ENCODE measurements at regions not wholly inside any gene's neighbourhood (a gene's known extent, or its start where the extent isn't known, plus 50 kb on each side); places are given as distances from the start of the nearest gene placed in this dataset.

DNA sequence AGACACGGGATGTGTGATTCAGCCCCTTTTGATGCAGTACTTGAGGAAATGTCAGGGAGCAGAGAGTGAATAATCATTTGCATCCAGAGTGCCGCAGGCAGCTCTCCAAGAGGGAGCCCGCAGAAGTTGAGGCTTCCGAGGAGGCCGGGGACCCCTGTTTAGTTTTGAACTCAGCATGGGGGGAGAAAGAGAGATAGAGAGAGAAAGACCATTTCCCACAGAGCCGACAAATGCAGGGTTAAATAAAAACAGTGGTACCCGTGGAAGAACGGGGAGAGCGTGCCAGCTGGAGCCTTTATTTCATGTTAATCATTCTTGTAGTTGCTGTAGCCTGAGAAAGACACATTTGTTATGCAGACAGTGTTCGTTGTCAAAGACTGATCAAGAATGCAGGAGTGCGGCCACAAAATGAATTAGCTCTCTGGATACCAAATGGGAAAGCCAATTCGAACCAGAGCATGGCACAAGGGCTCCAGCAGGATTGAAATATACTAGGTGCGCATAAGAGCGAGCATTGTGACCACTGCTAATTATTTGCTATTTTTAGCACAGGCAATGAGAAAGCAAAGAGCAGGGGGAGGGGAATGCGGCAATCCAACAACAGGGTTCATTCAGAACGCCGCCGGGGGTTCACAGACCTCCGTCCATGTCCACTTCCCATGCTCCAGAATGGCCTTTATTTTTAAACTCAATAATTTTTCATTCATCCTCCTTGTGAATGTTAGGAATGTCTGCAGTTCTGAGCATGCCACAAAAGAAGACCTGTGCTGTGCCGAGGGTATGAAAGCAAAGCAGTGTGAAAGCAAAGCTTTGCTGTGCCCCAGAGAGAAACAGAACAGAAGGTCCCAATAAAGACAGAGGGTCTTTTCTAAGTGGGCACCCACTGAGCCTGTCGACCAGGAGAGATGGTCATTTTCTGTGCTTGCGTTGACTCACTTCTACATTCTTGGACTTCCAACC is 243.9 kb upstream of the VCX3A start:
- no peak for DNase-seq

DNA sequence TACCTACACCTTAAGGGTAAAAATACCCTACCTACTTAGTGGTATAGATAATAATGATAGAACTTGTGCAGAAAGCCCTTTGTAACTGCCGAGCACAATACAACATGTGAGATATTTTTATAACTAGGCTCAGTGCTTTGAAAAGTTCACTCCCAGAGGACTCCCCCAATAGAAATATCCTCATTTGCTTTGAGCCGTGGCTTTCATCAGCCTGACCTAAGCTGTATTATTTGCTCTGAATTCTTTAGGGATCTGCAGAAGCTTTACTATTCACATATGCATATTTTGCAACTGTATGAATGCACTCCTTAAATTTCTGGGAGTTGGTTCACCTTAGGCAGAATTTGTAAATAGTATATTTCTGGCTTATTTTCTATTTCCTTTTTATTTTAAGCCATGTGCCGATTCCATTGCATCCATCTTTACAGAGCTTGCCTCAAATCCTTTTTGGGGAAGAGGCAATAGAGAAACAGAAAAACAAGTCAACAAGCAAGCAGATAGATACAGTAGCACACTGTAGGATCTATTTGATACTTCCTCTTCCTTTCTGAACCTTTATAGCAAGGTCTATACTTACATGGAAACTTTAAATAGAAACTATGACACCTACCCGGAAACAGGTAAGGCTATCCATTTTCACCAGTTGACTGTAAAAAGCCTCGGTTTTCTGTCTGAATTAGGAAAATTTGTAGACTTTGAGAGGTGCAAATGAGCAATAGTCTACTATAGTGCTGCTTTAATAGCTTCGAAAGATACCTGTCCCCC is 242.5 kb upstream of the VCX3A start:
- no peak for DNase-seq

DNA sequence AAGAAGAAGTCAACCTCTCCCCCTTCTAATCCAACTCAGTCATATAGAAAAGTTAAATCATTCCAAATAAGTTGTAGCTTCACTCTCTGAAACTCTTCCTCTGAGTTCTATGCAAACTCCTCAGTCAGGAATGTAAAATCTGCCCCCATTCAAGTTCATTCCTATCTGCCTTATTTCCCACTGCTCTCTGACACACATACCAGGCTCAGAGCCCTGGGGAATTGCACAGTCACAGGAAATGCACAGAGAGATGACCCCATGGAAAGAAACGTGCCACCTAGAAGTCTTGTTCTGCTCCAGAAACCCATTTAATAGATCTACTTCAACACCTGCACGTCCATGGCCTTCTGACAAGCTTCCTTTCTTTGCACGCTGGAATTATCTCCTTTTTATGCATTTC is 236.0 kb upstream of the VCX3A start:
- no peak for DNase-seq

DNA sequence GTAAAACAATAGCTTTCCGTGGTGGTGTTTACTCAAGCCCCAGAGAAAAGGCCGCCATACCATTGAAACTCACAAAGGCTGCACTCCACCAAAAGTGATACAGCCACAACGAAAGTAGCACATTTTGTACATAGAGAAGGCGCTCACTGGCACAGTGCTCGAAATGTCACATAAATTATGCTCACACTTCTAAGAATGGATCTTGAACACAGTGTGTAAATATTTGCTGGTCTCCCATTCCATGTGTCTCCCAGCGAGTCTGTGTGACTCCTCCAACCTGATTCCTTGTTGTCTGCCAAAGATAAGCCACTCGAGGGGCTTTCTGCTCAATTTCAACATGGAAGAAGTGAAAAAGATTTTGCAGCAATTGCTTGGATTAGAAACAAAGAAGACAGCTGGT is 234.0 kb upstream of the VCX3A start:
- peak; percentile 30 for DNase-seq

GRCh38 chrX:6761251-6761650 is 226.3 kb upstream of the VCX3A start:
- DNase-seq, result no peak

DNA sequence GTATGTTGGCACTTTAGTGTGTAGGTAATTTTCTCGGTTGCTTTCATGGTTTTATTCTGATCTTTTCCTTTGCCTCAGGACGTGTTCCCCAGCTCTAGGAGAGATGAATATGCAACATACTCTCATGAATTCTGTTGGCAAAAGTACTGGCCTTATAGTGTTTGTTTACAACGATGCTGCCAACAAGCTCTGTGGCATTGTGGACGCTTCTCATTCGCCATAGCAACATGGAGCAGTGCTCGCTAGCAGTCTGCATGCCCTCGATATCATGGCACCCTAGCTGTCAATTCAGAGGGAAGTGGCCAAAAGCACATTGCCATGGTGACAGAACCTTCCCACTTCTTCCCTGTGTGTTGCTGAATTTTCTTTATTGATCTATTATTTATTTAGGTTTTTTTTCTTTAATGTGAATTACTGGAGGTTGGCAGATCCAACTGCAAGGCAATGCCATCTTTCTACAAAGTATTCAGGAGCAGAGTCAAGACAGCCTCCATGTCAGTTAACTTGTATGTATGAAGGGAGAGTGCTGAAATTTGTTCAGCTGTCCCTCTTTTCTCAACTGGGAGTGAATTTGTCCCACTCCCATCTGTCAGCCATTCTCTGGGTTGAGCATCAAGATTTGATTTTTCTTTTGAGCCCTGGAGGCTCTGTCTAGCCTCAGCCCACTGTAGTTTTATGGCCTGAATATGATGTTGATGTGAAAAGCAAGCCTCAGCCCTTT is 224.9 kb upstream of the VCX3A start:
- DNase-seq, result no peak

DNA sequence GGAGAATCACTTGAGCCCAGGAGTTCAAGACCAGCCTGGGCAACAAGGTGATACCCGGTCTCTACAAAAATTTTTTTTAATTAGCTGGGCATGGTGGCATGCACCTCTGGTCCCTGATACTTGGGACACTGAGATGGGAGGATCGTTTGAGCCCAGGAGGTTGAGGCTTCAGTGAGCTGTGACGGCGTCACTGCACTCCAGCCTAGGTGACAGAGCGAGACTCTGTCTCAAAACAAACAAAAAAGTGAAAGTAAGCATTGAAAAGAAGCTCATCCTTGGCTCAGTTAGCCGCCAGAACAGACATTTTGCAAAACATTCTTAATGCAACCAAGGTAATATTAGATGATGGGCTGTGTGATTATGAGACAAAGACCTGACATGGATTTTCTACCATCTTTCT is 223.3 kb upstream of the VCX3A start:
- DNase-seq, result no peak

DNA sequence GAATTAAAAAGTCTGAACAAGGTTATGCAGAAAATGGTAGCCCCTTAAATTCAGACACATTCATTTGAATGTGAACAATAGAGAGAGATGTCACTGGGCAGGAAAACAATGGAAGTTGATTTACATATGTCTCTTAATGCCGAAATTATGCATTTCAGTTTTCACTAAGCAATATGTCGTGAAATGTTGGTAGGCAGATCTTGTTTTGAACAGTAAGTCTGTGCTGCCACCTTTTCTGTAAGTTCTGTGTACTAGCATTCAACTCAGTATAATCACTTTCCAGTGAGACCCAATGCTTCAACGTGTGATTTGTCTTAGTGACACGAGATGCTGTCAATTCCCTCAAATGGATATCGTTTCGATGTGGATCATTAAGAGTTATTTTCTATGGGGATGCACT is 222.7 kb upstream of the VCX3A start:
- DNase-seq, result no peak

- no peak for DNase-seq
Measured at GRCh38 chrX:6748595-6748994, 213.7 kb upstream of the VCX3A start.

- DNase-seq, result no peak
Measured at GRCh38 chrX:6738518-6739470, 203.9 kb upstream of the VCX3A start.

DNA sequence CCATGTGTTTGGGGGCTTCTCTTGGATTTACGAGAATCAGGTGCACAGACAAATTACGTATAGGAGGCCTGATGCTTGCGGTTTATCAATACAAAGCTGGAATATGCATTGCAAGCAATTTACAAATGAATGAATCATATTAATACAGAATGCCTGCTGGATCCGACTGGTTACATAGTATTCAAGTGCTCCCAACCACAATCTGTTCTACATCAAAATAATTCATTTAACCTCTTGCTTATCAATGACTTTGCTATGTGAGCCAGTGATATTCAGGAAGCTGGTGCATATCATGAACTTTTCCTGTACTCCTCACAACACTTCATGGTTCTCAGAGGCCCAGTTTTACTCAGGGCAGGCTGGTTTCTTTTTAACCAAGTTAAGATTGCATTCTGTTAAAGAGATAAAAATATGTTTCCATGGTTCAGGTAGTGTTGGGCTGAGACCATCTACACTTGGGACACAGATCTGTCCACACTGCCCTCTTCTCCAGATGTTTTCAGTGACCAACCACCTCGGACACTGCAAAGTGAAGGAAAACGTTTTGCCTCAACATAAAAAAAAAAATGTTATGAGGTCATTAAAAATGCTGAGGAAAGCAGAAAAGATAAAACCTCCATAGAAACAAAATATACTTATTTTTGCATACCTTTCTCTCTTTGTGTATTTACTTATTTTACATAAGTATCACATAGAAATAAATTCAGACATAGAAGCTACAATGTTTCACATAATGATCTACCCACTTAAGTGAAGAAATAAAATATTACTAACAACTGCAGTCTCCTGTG is 200.1 kb upstream of the VCX3A start:
- DNase-seq, result no peak

DNA sequence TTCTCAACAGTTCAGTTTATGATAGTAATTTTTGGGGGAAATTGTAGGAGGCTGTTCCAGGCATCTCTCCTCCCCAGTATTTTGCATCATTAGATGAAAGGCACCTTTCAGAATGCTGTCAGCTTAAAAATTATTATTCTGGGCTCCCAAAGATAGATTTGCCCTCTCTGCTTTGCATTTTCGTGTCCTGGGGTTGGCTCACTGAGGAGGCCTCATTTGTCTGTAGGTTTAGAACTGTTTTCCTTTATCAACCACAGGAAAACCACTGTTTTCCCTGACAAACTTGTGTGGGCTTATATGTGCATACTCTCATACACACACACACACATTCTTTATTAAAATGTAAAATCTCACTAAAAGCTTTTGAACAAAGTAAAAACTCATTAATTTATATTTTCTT is 197.2 kb upstream of the VCX3A start:
- no peak for DNase-seq

DNA sequence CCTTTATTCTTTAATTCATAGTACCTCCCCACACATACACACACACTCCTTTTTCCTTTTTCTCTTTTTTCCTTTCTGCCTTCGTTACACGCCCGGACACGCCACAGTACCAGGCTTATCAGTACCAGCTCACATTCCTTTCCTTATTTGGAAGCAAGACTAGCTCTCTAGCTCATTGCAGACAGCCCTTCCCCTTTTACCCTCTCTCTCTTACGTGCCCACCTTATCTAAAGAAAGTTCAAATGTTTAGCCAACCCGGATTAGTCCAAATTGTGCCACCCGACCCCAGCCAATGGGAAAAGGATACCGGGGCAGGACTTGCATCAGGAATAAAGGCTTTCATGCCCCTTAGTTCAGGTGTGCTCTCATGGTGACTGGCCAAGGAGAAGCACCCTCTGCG is 194.7 kb upstream of the VCX3A start:
- no peak for DNase-seq

- no peak for DNase-seq
Measured at GRCh38 chrX:6718766-6719165, 183.8 kb upstream of the VCX3A start.

DNA sequence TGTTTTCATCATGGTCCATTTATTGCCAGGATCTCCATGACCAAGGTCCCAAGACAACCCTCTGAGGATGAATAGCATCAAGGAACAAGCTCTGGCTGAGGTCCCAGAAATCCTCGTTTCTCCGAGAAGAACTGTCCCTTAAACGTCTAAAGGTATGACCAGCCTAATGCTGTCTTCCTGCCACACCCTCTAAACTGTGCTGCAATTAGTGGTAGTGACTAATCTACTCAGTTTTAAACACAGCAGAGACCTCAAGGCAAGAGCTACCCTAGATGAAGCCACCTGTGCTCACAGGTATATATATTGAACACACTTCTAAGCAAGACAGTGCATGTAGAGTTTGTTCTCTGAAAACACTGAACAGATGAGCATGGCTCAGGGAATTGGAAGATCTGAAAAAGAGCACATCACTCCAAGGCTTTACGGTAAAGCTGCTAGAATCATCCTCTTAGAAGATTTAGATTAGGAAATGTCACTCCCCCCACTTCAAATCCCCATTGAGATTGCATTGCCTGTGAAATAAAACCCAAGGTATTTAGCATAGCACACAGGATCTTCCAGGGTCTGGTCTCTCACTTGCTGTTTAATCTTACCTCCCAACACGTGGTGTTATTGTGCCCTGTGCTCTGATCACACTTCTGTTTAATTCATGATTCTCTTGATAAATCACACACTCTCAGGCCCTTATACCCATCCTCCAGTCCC is 173.9 kb upstream of the VCX3A start:
- no peak for DNase-seq

- DNase-seq, result no peak
Measured at GRCh38 chrX:6708041-6708440, 173.1 kb upstream of the VCX3A start.

- DNase-seq, result no peak
Measured at GRCh38 chrX:6707497-6707896, 172.6 kb upstream of the VCX3A start.

DNA sequence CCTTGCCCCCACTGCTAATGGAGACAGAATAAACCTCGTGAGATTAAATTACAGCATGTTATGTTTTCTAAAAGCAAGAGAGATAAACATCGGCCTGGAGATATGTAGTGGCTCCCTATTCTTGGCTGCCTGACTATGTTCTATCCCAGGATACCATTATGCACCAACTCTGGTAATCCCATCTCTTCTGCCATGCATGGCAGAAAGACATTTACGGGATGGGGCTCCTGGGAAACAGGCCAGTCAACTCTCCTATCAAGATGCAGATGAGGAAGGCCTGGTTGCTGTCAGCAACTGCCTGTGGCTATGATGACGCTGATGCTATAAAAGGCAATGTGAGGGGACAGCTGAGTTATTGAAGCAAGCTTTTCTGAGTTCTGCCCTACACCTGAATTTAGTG is 166.2 kb upstream of the VCX3A start:
- DNase-seq, result no peak

DNA sequence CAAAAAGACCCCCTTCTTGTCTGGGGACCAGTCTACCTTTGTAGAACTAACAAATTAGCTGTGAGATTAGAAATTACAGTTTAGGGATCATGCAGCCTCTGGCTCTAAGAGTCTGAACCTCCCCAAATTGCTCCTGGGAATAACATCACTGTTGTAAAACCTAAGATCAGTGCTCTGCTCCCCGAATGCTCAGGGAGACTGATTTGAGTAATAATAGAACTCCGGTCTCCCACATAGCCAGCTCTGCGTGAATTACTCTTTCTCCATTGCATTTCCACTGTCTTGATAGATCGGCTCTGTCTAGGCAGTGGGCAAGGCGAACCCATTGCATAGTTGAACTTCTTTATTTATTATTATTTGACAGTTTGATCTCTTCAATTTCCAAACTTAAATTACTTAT is 160.8 kb upstream of the VCX3A start:
- DNase-seq, result no peak

DNA sequence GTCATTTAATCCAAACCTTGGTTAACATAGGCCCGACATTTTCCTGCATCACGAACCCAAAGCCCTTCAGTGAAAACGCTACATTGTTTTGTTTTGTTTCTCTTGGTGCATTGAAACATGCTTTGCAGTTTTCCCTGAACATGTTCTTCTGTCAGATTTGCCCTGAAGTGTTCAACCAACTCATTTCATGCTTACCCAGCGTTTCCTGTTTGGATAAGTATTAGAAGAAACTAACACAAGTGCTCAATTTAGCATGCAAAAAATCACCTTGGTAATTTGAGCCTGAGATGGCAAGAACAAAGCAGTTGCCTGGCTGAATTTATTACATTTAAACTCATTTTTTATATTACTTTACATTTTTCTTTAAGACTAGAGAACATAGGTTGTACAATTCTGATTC is 160.1 kb upstream of the VCX3A start:
- no peak for DNase-seq

GRCh38 chrX:6694221-6694620 is 159.3 kb upstream of the VCX3A start:
- DNase-seq, result no peak

All from NCI-H774 (cell line).